Endothelial cell of hepatic sinusoid (primary cell): ENCODE measurements at regions not wholly inside any gene's neighbourhood (a gene's known extent, or its start where the extent isn't known, plus 50 kb on each side); places are given as distances from the start of the nearest gene placed in this dataset.
"Not testable (repeated sequence)": the region's sequence is repeated elsewhere in the genome, so short reads cannot be mapped to it uniquely, and the experiment has no call there.

Experiments
- in situ Hi-C: cut with HindIII; loops from 2 replicates; pipeline ENCODE4 v1.10.0; 2017; ENCODE audit warnings: low sequenced_read_pairs

DNA sequence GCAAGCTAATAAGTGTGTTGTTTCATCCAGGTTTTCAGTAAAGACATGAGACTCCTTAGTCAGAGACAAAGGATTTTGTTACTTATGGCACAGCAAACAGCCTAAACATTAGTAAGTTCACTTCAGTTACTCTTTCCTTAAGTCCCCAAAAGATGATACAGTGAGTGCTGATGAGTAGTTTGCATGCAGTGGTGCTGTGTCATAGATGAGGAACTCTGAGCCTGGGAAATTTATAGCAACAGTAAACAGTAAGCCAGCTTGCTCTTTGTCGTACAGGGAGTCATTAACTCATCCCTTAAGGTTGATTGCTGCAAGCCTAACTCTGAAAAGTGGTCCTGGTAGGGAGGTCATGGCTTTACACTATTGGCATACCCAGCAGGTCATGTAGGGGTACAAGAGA is 208.6 kb upstream of the OR4E1 start:
- in situ Hi-C loops = no loop called here

DNA sequence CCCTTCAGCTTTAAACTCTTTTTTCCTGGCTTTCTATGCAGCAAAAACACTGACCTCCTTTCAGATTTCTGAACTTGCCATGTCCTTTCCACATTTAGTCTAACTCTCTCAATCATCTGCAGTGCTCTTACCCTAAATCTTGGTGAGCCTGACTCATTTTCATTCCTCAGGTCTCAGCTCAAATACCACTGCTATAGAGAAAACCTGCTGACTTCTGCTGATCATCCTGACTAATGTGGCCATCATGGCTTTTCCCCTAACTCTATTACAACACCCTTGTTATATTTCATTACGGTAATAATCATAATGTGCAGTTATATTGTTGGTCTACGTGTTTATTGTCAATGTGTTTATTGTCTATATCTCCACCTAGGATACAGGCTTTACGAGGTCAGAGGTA is 207.3 kb upstream of the OR4E1 start:
- in situ Hi-C loops = no loop called here

DNA sequence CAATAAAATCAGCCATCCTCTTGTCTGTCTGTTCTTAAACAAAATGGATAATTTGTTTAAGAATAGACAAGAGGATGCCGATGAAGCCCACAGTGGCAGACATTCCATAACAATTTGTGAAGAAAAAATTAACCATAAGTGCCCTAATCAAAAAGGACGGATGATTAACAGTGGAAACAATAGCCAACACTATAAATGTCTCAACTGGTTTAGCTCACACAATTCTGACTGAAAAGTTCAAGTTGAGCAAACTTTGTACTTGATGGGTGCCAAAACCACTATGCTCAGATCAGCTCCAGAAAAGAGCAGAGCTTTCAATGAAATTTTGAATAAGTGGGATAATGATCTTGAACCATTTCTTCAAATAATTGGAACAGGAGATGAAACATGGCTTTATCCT is 202.2 kb upstream of the OR4E1 start:
- in situ Hi-C loops = no loop called here

DNA sequence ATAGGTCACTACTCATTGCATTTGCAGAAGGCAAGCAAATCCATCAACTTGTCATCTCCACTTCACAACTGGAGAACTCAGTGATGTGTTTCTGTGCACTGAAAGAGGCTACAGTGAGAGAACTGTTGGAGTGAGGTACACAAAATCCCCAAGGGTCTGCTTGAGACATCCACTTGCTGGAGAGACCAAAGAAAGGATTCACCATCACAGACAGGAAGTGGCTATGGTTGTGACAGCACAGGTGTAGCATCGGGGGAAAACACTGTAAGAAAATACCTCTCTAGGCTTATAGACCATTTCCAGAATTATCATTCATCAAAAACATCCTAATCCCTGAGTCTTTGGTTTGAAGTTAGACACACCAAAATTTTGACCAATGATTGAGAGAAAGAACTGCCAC is 201.3 kb upstream of the OR4E1 start:
- in situ Hi-C loops = no loop called here

DNA sequence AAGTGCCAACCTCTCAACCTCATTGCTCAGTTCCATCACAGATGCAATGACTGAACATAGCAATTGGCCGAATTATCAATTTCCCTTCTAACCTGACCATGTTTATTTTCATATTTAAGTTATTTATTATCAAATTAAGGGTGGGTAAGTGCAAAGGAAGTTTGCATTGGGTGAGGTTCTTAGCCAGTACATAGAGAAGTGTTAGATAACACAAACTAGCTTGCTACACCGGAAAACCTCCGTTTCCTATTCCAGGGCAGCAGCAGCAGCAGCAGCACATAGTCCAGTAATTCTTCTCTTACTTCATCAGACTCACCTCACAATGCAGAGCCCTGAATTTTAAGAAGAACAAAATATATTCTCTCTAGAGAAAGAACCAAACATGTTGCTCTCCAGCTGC is 200.5 kb upstream of the OR4E1 start:
- in situ Hi-C loops = no loop called here

DNA sequence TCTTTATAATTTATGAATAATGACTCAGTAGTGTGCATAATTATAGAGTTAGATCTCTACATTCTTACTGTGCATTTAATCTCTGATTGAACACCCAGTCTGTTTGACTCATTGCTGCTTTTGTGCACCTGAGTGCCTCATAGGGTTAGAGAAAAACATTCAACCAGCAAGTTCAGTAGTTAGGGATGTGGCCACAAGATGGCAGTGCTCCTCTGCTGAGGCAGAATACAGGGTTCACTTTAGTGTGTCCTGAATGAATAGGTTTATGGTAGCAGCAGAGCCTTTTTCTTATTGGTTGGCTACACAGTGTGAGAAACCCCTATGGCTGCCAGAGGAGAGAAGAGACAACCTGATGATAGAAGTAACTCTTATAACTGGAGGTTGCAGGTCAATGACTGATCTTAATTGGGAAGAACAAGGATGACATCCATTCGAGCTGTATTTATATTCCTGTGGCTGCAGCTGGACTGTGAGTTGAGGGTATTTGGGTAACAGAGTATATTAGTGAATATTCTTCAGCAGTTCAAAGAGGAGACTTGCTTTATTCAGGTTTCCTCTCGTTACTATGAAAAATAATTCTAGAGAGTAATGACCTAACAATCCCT is 194.9 kb upstream of the OR4E1 start:
- in situ Hi-C loops = no loop called here

DNA sequence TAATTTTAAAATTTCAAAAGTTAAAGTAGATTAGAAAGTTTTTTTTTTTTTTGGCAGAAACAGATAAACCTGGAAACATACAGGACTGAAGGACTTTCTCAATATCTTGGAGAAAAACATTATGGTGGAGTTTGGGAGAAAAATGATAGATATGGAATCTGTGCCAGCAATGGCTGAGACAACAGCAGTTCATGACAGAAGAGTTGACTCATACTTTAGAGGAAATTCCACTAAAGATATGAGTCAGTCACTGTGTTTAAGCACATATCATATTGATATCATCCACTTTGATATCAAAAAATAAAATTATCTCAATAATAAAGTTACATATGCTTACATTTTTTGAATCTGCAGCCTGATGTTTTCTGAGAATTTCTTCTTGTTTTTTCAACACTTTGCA is 193.9 kb upstream of the OR4E1 start:
- in situ Hi-C loops = no loop called here

DNA sequence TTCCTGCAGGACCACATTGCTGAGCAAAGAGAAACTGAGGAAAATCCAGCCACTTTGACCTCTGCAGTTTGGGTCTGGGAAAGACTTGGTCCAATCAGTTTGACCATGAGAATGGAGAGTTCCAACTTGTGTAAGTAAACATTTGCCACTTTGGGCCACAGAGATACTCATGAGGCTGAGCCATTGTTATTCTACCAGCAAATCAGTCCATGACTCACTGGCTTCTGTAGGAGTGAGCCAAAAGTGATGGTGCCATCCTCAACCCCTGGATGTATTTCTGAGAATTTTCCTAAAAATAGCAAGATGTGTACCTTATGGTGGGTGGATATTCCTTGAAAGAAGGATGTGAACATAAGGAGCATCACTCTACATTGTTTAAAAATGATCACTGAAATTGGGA is 192.9 kb upstream of the OR4E1 start:
- in situ Hi-C loops = no loop called here

DNA sequence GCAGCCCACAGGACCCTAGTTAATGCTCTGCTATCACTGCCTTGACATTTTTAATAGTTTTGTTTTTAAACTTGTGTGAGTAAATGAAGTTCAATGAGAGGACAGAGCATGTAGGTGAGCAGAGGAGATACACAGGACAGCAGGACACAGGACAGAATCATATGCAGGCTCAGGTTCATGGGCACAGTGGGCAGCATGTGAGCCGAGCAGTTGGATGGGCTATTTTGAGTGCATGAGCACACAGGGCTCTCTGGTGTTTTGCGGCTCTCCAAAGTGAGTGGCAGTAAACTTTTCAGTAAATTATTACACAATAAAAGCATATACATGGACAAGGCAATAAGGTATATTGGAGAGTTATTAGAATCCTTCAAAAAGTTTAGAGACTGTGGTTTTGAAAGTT is 189.7 kb upstream of the OR4E1 start:
- in situ Hi-C loops = no loop called here

DNA sequence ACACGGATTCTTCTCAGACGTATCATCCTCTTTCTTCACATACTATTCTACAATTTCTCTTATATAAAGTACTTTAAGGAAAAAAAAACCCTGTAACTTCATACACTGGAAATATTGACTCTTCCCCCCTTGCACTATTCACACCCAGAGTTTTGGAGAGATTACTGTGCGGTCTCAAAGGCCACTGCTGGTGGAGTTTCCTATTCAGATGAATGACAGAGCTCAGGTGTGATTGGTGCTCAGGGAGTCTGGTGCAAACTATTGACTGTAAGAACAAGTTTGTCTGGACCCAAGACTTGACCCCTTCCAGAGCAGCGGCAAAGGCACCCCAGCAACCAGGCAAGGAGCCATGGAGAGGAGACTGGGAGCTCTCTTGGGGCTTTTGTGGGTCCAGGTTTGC is 187.5 kb upstream of the OR4E1 start:
- in situ Hi-C loops = no loop called here

DNA sequence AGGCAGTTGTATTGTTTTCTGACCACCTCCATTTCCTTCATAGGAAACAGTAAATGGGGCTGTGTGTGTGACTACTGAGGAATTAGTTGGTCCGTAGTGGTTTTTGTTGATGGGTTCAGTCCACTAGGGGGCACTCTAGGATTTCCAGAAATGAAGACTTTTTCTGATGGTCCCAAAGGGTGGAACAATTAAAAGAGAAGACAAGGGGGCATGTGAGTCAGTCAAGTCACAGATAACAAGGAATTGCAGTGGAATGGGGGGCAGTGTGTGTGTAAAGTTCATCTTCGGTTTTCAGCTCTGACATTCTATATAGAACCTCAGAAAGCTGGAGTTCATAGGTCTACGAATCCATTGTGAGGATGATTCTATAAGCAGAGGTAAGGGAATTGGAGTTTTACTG is 186.6 kb upstream of the OR4E1 start:
- in situ Hi-C loops = no loop called here

DNA sequence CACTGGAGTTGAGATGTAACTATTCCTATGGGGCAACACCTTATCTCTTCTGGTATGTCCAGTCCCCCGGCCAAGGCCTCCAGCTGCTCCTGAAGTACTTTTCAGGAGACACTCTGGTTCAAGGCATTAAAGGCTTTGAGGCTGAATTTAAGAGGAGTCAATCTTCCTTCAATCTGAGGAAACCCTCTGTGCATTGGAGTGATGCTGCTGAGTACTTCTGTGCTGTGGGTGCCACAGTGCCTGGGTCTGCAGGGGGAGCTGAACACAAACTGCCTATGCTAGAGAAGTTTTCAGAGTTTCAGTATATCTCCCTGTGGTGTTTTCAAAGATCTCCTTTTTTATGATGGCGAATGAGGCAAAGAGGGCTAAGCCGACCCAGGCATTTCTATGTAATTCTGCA is 179.2 kb upstream of the OR4E1 start:
- in situ Hi-C loops = no loop called here

DNA sequence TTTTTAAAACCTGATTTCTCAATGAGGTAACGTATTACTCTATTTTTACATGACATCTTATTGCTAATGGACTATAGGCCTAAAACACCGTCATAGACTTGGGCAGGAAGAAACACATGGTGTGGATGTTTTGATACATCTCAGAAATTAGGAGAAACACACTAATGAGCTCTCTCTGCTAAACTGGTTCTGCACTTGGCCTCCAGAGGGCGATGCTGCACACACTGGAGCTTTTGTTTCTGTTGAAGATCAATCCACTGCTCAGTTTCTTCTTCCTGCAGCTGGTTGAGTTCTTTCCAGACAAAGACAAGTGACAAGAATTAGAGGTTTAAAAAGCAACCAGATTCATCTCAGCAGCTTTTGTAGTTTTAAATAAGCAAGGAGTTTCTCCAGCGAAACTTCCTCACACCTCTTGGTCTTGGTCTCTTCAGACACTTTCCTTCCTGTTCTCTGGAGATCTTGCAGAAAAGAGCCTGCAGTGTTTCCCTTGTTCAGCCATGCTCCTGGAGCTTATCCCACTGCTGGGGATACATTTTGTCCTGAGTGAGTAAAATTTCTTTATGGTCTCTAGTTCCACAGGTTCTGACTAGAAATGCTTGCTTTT is 178.5 kb upstream of the OR4E1 start:
- in situ Hi-C loops = no loop called here

DNA sequence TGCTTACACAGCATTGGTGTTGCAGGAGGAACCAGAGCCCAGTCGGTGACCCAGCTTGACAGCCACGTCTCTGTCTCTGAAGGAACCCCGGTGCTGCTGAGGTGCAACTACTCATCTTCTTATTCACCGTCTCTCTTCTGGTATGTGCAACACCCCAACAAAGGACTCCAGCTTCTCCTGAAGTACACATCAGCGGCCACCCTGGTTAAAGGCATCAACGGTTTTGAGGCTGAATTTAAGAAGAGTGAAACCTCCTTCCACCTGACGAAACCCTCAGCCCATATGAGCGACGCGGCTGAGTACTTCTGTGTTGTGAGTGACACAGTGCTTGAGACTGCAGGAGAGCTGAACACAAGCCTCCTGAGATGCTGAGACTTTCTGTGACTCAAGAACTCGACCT is 173.3 kb upstream of the OR4E1 start:
- in situ Hi-C loops = not testable (repeated sequence)

DNA sequence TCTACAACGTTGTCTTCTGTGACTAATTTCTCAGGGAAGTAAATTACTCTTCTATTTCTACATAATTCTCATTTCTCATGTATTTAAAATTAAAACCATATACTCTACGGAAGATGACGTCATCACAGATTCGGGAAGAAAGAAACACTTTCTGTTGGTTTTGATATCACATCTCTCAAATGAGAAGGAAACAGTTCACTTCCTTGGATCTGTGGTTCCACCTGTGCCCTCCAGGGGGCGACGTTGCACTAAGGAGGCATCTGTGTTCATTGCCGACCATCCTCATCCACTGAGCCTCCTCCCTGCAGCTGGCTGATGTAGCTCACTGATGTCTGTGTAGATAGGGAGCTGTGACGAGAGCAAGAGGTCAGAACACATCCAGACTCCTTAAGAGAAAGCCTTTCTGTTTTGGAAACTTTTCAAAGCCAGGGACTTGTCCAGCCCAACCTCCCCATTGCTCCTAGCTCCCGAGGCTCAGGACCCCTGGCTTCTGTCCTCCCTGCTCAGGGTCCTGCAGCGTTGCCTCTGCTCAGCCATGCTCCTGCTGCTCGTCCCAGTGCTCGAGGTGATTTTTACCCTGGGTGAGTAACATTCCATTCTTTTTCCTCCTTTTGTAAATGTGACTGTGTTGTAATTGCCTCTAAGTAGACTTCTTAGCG is 172.7 kb upstream of the OR4E1 start:
- in situ Hi-C loops = no loop called here

DNA sequence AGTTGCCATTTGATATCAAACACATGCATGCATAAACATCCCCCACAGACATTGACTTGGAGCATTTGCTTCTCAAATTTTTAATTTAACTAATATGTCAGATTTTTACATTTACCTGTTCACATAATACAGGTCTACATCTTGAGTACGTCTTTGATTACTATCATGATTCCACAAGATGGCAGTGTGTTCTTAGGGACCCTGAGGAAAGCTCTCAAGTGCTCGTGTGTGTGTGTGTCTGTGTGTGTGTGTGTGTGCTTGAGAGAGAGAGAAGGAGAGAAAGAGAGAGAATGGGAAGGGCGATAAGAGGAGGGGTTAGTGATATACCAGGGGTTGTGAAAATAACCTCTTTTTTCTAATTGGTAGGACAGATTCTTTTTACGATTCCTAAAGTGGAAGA is 167.1 kb upstream of the OR4E1 start:
- in situ Hi-C loops = no loop called here

DNA sequence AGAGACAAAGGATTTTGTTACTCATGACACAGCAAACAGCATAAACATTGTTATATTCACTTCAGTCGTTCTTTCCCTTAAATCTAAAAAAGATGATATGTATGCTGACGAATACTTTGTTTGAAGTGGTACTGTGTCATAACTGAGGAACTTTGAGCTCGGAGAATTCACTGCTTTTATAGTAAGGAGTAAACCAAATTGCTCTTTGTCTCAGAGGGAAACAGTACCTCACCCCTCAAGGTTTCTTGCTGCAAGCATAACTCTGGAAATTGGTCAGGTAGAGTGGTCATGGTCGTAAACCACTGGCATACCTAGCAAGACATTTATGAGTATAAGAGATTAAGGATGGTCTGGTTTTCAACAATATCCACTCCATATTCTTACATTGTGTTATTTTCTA is 160.2 kb upstream of the OR4E1 start:
- in situ Hi-C loops = no loop called here

DNA sequence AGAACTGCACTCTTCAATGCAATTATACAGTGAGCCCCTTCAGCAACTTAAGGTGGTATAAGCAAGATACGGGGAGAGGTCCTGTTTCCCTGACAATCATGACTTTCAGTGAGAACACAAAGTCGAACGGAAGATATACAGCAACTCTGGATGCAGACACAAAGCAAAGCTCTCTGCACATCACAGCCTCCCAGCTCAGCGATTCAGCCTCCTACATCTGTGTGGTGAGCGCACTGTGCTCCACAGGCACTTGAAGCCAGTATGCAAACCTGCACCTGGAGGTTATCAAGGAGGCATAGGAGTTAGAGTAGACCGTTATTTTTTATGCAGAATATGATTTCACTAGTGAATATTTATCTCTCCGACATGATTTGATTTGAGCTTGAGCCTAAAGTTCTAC is 152.2 kb upstream of the OR4E1 start:
- in situ Hi-C loops = no loop called here

DNA sequence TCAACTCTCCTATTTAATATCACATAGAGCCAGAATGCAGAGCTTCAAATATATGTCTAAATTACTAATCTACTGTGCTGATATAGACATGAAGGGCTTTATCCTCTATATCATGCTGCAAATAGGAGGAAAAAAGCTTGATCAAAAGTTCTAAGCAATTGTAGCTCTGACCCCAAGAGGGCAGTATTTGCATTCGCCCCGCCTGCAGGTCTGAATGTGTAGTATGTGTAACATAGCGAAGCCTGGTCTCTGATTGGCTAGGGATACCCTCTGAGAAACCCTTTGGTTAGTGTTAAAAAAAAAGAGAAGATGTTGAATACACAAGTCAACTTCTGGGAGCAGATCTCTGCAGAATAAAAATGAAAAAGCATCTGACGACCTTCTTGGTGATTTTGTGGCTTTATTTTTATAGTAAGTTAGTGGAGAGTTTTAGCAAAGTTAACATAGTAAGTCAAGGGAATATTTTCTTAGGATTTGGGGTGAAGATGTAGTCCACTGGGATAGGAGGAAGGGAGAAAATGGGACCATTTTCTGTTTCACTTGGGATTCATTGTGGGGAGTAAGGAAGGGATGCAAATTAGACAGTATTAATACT is 151.6 kb upstream of the OR4E1 start:
- in situ Hi-C loops = no loop called here

DNA sequence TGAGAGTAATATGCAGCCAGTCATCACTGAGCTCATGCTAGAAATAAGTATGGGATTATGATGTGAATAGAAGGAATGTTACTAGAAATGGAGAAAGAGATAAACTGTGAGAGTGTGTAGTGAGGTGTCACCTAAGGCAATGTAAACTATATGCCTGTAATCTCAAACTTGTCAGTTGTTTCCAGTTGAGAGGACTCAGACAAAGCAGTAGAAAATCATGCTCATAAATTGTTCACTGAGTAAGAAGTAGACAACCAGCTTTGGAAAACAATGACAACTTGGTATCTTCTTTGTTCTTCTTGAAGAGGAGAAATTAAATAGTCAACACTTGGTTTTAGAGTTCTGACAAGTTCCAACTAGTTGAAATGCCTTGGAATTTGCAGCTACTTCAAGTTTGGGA is 148.5 kb upstream of the OR4E1 start:
- in situ Hi-C loops = no loop called here

DNA sequence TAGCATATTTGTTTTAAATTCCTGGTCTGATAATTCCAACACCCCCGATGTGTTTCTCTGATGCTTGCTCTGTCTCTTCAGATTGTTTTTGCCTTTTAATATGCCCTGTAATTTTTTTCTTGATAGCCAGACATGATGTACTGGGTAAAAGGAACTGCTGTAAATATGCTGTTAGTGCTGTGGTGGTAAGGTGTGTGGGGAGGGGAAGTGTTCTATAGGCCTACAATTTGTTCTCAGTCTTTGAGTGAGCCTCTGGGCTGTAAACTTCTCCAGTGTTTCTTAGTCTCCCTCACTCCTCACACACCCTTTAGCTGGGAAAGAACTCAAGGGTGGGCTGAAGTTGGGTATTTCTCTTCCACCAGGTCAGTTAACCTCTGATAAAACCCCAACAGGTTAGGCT is 147.0 kb upstream of the OR4E1 start:
- in situ Hi-C loops = no loop called here

DNA sequence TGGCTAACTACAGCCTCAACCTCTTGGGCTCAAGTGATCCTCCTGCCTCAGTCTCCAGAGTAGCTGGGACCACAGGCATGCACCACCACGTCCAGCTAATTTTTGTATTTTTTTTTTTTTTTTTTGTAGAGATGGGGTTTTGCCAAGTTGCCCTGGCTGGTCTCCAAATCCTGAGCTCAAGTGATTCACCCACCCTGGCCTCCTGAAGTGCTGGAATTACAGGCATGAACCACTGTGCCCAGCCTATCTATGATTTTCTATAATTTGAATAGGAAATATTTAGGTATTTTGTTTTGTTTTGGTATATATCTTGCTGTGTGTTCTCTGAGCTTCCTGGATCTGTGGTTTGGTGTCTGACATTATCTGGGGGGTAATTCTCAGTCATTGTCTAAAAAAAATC is 146.3 kb upstream of the OR4E1 start:
- in situ Hi-C loops = not testable (repeated sequence)
